Fibroblast of the aortic adventitia (primary cell): ENCODE measurements at regions not wholly inside any gene's neighbourhood (a gene's known extent, or its start where the extent isn't known, plus 50 kb on each side); places are given as distances from the start of the nearest gene placed in this dataset.

Experiments
- DNase-seq: peaks from one replicate; pipeline ENCODE4 v3.0.0-alpha.2; 2010; ENCODE audit warnings: low read depth
- H3K4me3 ChIP-seq: 2 replicates; pipeline ENCODE4 v1.5.1; 2011; ENCODE audit warnings: low read depth, mild to moderate bottlenecking, control low read depth, low read length, moderate library complexity
- CTCF ChIP-seq: IDR thresholded peaks from 2 replicates; pipeline ENCODE4 v1.5.1; 2011; ENCODE audit warnings: mild to moderate bottlenecking, low read length, control low read depth, inconsistent platforms; ENCODE audit not compliant: insufficient read depth

GRCh38 chr10:113326160-113327111 is 226.4 kb upstream of the HABP2 start:
- peak; percentile 81 for DNase-seq
- peak; percentile 53 for TF ChIP-seq CTCF
- H3K4me3 ChIP-seq: no peak overlapping the region

DNA sequence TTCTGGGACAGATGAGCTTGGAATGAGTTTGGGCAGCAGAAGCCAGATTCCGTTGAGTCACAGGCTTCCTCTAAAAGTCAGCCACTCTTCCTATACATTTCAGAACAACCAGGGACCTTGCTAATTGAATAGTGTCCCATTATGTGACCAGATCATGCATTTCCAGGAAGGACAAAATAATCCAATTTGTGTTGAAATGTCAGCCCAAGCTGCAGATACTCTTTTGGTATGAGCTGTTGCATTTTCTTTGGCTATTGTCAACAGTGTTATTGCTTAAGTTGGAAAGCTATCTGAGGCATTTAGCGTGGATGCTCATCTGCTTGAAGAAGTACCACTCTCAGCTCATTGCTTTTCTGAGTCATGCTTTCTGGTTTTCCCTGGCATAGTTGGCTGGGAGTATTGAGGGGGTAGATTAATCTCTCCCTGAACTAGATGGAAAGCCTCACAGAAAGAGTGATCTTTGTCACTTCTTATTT is 223.7 kb upstream of the HABP2 start:
- no peak overlapping the region for H3K4me3 ChIP-seq
- TF ChIP-seq CTCF: no peak
- peak; percentile 79 for DNase-seq

DNA sequence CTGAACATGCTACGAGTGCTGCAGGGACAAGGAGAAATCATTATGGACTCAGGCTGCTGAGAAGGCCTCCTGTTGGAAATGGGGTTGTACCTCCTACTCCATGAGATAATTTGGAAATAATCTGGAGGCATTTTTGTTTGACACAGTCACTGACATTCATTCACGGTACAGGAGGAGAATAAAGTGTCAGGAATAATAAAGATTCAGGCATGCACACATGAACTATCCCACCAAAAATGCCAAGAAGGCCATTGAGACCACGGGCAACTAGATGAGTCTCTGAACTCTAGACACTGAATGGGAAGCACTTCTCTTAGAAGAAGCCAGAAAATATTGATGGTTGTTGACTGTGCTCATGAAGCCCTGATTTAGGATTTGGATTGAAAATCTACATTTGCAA is 220.9 kb upstream of the HABP2 start:
- no peak overlapping the region for H3K4me3 ChIP-seq
- TF ChIP-seq CTCF: no peak
- DNase-seq: no peak

DNA sequence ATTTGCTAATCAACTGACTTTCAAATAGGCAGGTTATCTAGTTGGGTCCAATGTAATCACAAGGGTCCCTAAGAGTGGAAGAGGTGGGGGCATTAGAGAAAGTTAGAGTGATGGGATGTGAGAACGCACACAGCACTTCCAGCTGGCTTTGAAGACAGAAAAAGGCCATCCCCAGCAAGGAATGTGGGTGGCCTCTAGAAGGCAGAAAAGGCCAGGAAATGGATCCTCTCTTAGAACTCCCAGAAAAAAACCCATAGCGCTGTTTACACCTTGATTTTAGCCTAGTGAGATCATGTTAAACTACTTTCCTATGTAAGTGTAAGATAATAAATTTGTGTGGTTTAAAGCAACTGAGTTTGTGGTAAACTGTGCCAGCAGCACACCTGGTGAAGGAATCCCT is 219.5 kb upstream of the HABP2 start:
- no peak for TF ChIP-seq CTCF
- no peak overlapping the region for H3K4me3 ChIP-seq

DNA sequence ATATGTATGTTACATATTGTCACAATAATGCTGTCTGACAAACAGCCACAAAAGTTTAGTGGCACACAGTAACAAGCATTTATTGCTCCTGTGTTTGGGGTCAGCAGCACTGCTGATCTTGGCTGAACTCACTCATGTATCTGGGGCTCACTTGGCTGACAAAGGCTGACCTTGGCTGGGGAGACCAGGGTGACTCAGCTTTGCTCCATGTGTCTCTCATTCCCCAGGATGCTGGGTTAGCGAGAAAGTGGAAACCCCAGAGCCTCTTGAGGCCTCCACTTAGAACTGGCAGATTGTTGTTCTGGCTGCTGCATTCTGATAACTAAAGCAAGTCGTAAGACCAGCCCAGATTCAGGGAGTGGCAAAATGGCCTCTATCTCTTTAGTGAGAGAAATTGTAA is 217.3 kb upstream of the HABP2 start:
- no peak overlapping the region for H3K4me3 ChIP-seq
- DNase-seq: peak; percentile 49
- TF ChIP-seq CTCF: no peak

More for the DNA sequence above, 219.5 kb upstream of the HABP2 start:
- no peak for DNase-seq

DNA sequence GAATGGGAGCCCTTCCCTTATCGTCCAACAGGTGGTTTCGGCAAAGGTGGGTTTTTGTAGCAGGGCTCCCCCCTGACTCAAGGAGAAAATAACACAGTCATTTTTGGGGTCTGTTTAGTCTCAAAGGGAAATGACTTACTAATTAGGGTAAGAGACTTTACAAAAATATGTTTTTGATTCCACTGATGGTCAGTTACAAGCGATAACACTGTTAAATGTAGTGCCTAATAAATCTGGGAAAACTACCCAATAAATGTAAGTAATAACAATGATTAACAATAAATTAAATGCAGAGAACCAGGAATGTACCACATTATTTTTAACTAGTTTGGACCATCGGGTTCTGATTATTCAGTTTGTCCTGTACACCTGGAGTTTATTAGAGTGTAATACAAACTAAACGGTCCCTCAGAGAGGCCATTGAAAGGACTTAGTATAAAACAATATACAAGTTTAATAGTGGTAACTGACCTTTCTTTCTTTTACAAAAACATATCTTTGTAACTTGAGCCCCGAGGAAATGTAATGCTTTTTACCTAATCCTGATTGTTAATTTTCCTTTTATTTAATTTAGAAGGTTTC is 216.2 kb upstream of the HABP2 start:
- DNase-seq: no peak
- H3K4me3 ChIP-seq: no peak overlapping the region
- no peak for TF ChIP-seq CTCF
